DND-41 (cell line): ENCODE measurements at regions not wholly inside any gene's neighbourhood (a gene's known extent, or its start where the extent isn't known, plus 50 kb on each side); places are given as distances from the start of the nearest gene placed in this dataset.

Experiments used
- ATAC-seq: fragments of 200-7000 bp; cut with Tn5 transposase; 3 replicates; pipeline ENCODE4 v1.9.1; 2021; ENCODE audit warnings: low read depth; ENCODE audit not compliant: insufficient read depth
- DNase-seq: peaks from one replicate; pipeline ENCODE4 v3.0.0-alpha.2; 2020
- H2AFZ ChIP-seq: 2 replicates; pipeline ENCODE4 v1.6.0; 2012; ENCODE audit warnings: low read depth, low read length
- H3K27ac ChIP-seq: 2 replicates; pipeline ENCODE4 v1.5.1; 2012; ENCODE audit warnings: low read length, inconsistent platforms
- H3K27me3 ChIP-seq: fragments of 200-600 bp; sonication (generic); 2 replicates; pipeline ENCODE4 v1.6.0; 2012; ENCODE audit warnings: low read length, mild to moderate bottlenecking, inconsistent platforms; ENCODE audit not compliant: insufficient read depth, poor library complexity
- H3K36me3 ChIP-seq: 2 replicates; pipeline ENCODE4 v1.5.1; 2012; ENCODE audit warnings: low read length, inconsistent platforms; ENCODE audit not compliant: insufficient read depth
- H3K4me1 ChIP-seq: 2 replicates; pipeline ENCODE4 v1.5.1; 2012; ENCODE audit warnings: mild to moderate bottlenecking, low read length; ENCODE audit not compliant: insufficient read depth
- H3K4me2 ChIP-seq: 2 replicates; pipeline ENCODE4 v1.6.0; 2012; ENCODE audit warnings: mild to moderate bottlenecking, moderate library complexity, low read length, inconsistent platforms; ENCODE audit not compliant: insufficient read depth
- H3K4me3 ChIP-seq, 2 experiments: fragments of 200-600 bp in 1 of 2; shearing (Covaris generic) in 1 of 2; 2 replicates each; pipeline ENCODE4 v1.5.1; 2012 to 2016; ENCODE audit warnings: inconsistent platforms in 2 of 2, low read length in 2 of 2, mild to moderate bottlenecking in 2 of 2, low read depth in 1 of 2, moderate library complexity in 1 of 2
- H3K79me2 ChIP-seq: 2 replicates; pipeline ENCODE4 v1.6.0; 2012; ENCODE audit warnings: low read length, inconsistent platforms; ENCODE audit not compliant: insufficient read depth
- H3K9ac ChIP-seq: 2 replicates; pipeline ENCODE4 v1.6.0; 2012; ENCODE audit warnings: low read depth, mild to moderate bottlenecking, inconsistent platforms, low read length, moderate library complexity
- H3K9me3 ChIP-seq: 2 replicates; pipeline ENCODE4 v1.5.1; 2012; ENCODE audit warnings: low read length, moderate library complexity, mild to moderate bottlenecking, inconsistent platforms; ENCODE audit not compliant: insufficient read depth, severe bottlenecking
- H4K20me1 ChIP-seq: 2 replicates; pipeline ENCODE4 v1.6.0; 2012; ENCODE audit warnings: low read length; ENCODE audit not compliant: insufficient read depth
- CTCF ChIP-seq: IDR thresholded peaks from 2 replicates; pipeline ENCODE4 v1.5.1; 2012; ENCODE audit warnings: borderline replicate concordance, low read length, moderate library complexity, mild to moderate bottlenecking; ENCODE audit not compliant: poor library complexity, severe bottlenecking; ENCODE audit errors: extremely low read depth
- EZH2 ChIP-seq: IDR thresholded peaks from 3 replicates; pipeline ENCODE4 v1.6.1; 2012; ENCODE audit warnings: borderline replicate concordance, low read depth, mild to moderate bottlenecking, moderate library complexity, low read length, inconsistent platforms; ENCODE audit not compliant: severe bottlenecking

- H3K4me3 ChIP-seq, result no peak overlapping the region
- DNase-seq, result no peak
- H3K79me2 ChIP-seq, result no peaks in the 10 kb centered on the region
- TF ChIP-seq EZH2, result no peak
- TF ChIP-seq CTCF, result no peak
- no peaks in the 10 kb centered on the region for H4K20me1 ChIP-seq
- no peaks in the 10 kb centered on the region for H3K27me3 ChIP-seq
- no peaks in the 10 kb centered on the region for H3K36me3 ChIP-seq
- no peak overlapping the region for H3K4me2 ChIP-seq
- no peaks in the 10 kb centered on the region for H3K9me3 ChIP-seq
- H3K4me1 ChIP-seq, result no peaks in the 10 kb centered on the region
- no peak overlapping the region for H2AFZ ChIP-seq
- ATAC-seq, result no peak
- no peak overlapping the region for H3K27ac ChIP-seq
- no peak overlapping the region for H3K9ac ChIP-seq
Observed at GRCh38 chr4:24245491-24245820, 338.9 kb downstream of the DHX15 start.

- Histone ChIP-seq H3K36me3 (no peaks in the 10 kb centered on the region), H3K27ac (no peak overlapping the region), H3K9me3 (no peaks in the 10 kb centered on the region), H3K4me3 (no peak overlapping the region), H2AFZ (no peak overlapping the region), H3K27me3 (no peaks in the 10 kb centered on the region), H3K4me1 (no peaks in the 10 kb centered on the region), H3K4me2 (no peak overlapping the region), H3K9ac (no peak overlapping the region), H3K79me2 (no peaks in the 10 kb centered on the region), H4K20me1 (no peaks in the 10 kb centered on the region)
- DNase-seq (no peak), ATAC-seq (no peak)
- TF ChIP-seq EZH2 (no peak), CTCF (no peak)
Observed at GRCh38 chr4:24244663-24245490, 339.5 kb downstream of the DHX15 start.

DNA sequence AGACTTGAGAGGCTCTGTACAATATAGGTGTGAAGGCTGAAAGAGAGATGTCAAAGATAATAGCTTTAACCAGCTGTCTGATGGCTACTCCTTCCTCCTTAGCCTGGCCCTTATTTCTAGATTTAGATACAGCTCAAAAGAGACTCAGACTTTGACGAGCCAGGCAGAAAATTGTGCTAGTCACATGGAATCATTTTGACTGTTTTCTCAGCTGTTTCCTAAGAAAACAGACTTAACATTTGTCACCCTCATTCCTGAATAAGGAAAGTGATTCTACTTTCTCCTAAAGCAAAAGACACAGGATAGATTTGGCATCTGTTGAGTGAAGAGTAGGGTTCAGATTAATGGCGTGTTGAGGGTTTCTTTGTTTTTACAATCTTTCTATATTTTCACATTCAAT, 340.7 kb downstream of the DHX15 start:
- H3K4me2 ChIP-seq, result no peak overlapping the region
- no peak overlapping the region for H3K4me3 ChIP-seq
- no peaks in the 10 kb centered on the region for H3K36me3 ChIP-seq
- no peaks in the 10 kb centered on the region for H3K79me2 ChIP-seq
- no peak overlapping the region for H2AFZ ChIP-seq
- no peak overlapping the region for H3K27ac ChIP-seq
- H3K27me3 ChIP-seq, result no peaks in the 10 kb centered on the region
- TF ChIP-seq CTCF (no peak), EZH2 (no peak)
- no peaks in the 10 kb centered on the region for H4K20me1 ChIP-seq
- H3K9me3 ChIP-seq, result no peaks in the 10 kb centered on the region
- no peak for DNase-seq
- no peak overlapping the region for H3K9ac ChIP-seq
- no peaks in the 10 kb centered on the region for H3K4me1 ChIP-seq
- ATAC-seq, result no peak
